H9 (cell line): ENCODE measurements at regions not wholly inside any gene's neighbourhood (a gene's known extent, or its start where the extent isn't known, plus 50 kb on each side); places are given as distances from the start of the nearest gene placed in this dataset.

Experiments used
- DNase-seq: peaks from one replicate; pipeline ENCODE4 v3.0.0-alpha.2; 2017
- H2AFZ ChIP-seq: one replicate; pipeline ENCODE4 v1.6.1; 2013; ENCODE audit warnings: mild to moderate bottlenecking, low read length, control low read depth, moderate library complexity
- H2AK5ac ChIP-seq: 2 replicates; pipeline ENCODE4 v1.6.1; 2013; ENCODE audit warnings: low read length, control low read depth, mixed read lengths; ENCODE audit not compliant: insufficient read length
- H2BK120ac ChIP-seq: one replicate; pipeline ENCODE4 v1.6.1; 2013; ENCODE audit warnings: low read depth, mild to moderate bottlenecking, low read length, control low read depth, inconsistent platforms; ENCODE audit not compliant: poor library complexity, severe bottlenecking
- H2BK12ac ChIP-seq: 2 replicates; pipeline ENCODE4 v1.6.1; 2013; ENCODE audit warnings: low read length, control low read depth, mixed read lengths, low read depth; ENCODE audit not compliant: insufficient read length
- H2BK15ac ChIP-seq: 2 replicates; pipeline ENCODE4 v1.6.1; 2013; ENCODE audit warnings: low read depth, low read length, control low read depth
- H2BK20ac ChIP-seq: one replicate; pipeline ENCODE4 v1.6.1; 2013; ENCODE audit warnings: low read depth, mild to moderate bottlenecking, low read length, control low read depth, inconsistent platforms; ENCODE audit not compliant: poor library complexity, severe bottlenecking
- H2BK5ac ChIP-seq: 2 replicates; pipeline ENCODE4 v1.6.1; 2013; ENCODE audit warnings: low read length, control low read depth, mixed read lengths; ENCODE audit not compliant: insufficient read length
- H3K14ac ChIP-seq: 2 replicates; pipeline ENCODE4 v1.6.1; 2013; ENCODE audit warnings: low read length, control low read depth; ENCODE audit not compliant: insufficient read depth
- H3K18ac ChIP-seq: 2 replicates; pipeline ENCODE4 v1.6.1; 2013; ENCODE audit warnings: low read depth, mild to moderate bottlenecking, mixed read lengths, low read length, control low read depth; ENCODE audit not compliant: insufficient read length
- H3K23ac ChIP-seq: 2 replicates; pipeline ENCODE4 v1.6.1; 2013; ENCODE audit warnings: low read length, control low read depth, mixed read lengths, low read depth; ENCODE audit not compliant: insufficient read length
- H3K23me2 ChIP-seq: 2 replicates; pipeline ENCODE4 v1.6.1; 2013; ENCODE audit warnings: low read depth, mild to moderate bottlenecking, mixed read lengths, low read length, control low read depth; ENCODE audit not compliant: insufficient read length, poor library complexity, severe bottlenecking
- H3K27ac ChIP-seq: 2 replicates; pipeline ENCODE4 v1.5.1; 2013; ENCODE audit warnings: low read length, control low read depth, mixed read lengths, low read depth; ENCODE audit not compliant: insufficient read length
- H3K27me3 ChIP-seq: 2 replicates; pipeline ENCODE4 v1.6.1; 2013; ENCODE audit warnings: low read length, control low read depth, inconsistent platforms; ENCODE audit not compliant: insufficient read depth
- H3K4ac ChIP-seq: 2 replicates; pipeline ENCODE4 v1.6.1; 2013; ENCODE audit warnings: low read depth, mild to moderate bottlenecking, control low read depth, inconsistent platforms, low read length, moderate library complexity
- H3K4me1 ChIP-seq: 2 replicates; pipeline ENCODE4 v1.6.1; 2013; ENCODE audit warnings: low read length, control low read depth, inconsistent platforms; ENCODE audit not compliant: insufficient read depth
- H3K4me2 ChIP-seq: 2 replicates; pipeline ENCODE4 v1.6.1; 2013; ENCODE audit warnings: low read length, control low read depth, mixed read lengths; ENCODE audit not compliant: insufficient read length, insufficient read depth
- H3K56ac ChIP-seq: 2 replicates; pipeline ENCODE4 v1.6.1; 2013; ENCODE audit warnings: low read depth, mild to moderate bottlenecking, mixed read lengths, low read length, control low read depth; ENCODE audit not compliant: insufficient read length
- H3K79me1 ChIP-seq: 2 replicates; pipeline ENCODE4 v1.6.1; 2013; ENCODE audit warnings: low read depth, mild to moderate bottlenecking, moderate library complexity, low read length, control low read depth, inconsistent platforms; ENCODE audit not compliant: insufficient read depth, poor library complexity, severe bottlenecking
- H3K79me2 ChIP-seq: 2 replicates; pipeline ENCODE4 v1.6.1; 2013; ENCODE audit warnings: low read length, control low read depth, inconsistent platforms; ENCODE audit not compliant: insufficient read depth
- H3K9ac ChIP-seq: 2 replicates; pipeline ENCODE4 v1.6.1; 2013; ENCODE audit warnings: low read length, control low read depth, mixed read lengths; ENCODE audit not compliant: insufficient read length; ENCODE audit errors: extremely low read depth
- H3K9me3 ChIP-seq: one replicate; pipeline ENCODE4 v1.6.1; 2013; ENCODE audit warnings: low read depth, low read length, inconsistent platforms; ENCODE audit not compliant: control insufficient read depth
- H3T11ph ChIP-seq: one replicate; pipeline ENCODE4 v1.6.1; 2013; ENCODE audit warnings: mild to moderate bottlenecking, low read length, control low read depth, inconsistent platforms
- H4K20me1 ChIP-seq: one replicate; pipeline ENCODE4 v1.6.1; 2013; ENCODE audit not compliant: control insufficient read depth, insufficient read length, insufficient read depth
- H4K5ac ChIP-seq: 2 replicates; pipeline ENCODE4 v1.6.1; 2013; ENCODE audit warnings: low read depth, mild to moderate bottlenecking, mixed read lengths, low read length, control low read depth; ENCODE audit not compliant: insufficient read length
- H4K8ac ChIP-seq: replicated peaks from 2 replicates; pipeline ENCODE4 v1.6.1; 2013; ENCODE audit warnings: low read length, control low read depth, mixed read lengths, low read depth; ENCODE audit not compliant: insufficient read length
- H4K91ac ChIP-seq: 2 replicates; pipeline ENCODE4 v1.6.1; 2013; ENCODE audit warnings: low read depth, mild to moderate bottlenecking, moderate library complexity, mixed read lengths, low read length, control low read depth; ENCODE audit not compliant: insufficient read length
- H3K27ac Mint-ChIP-seq, 3 experiments: 2 replicates in 2 of 3; 3 replicates in 1 of 3; pipeline ENCODE4 v1.8.0; 2020 to 2021; ENCODE audit warnings: mixed read lengths in 3 of 3, mild to moderate bottlenecking in 1 of 3, moderate library complexity in 1 of 3
- H3K27me3 Mint-ChIP-seq: 2 replicates; pipeline ENCODE4 v1.8.0; 2021; ENCODE audit warnings: low read depth, mild to moderate bottlenecking, moderate library complexity, mixed read lengths
- H3K36me3 Mint-ChIP-seq, 3 experiments: 2 replicates in 2 of 3; 3 replicates in 1 of 3; pipeline ENCODE4 v1.8.0; 2020 to 2021; ENCODE audit warnings: low read depth in 3 of 3, mixed read lengths in 3 of 3; ENCODE audit not compliant: insufficient read depth in 1 of 3
- H3K4me1 Mint-ChIP-seq, 2 experiments: 2 replicates each; pipeline ENCODE4 v1.8.0; 2020; ENCODE audit warnings: mixed read lengths in 2 of 2
- H3K4me3 Mint-ChIP-seq, 2 experiments: 2 replicates in 1 of 2; 3 replicates in 1 of 2; pipeline ENCODE4 v1.8.0; 2020 to 2021; ENCODE audit warnings: mild to moderate bottlenecking in 2 of 2, mixed read lengths in 2 of 2, moderate library complexity in 1 of 2
- H3K9me3 Mint-ChIP-seq, 2 experiments: 2 replicates in 1 of 2; 3 replicates in 1 of 2; pipeline ENCODE4 v1.8.0; 2020; ENCODE audit warnings: mild to moderate bottlenecking in 2 of 2, mixed read lengths in 2 of 2, moderate library complexity in 1 of 2
- WGBS: extraction: QIAGEN DNeasy Blood & Tissue Kit; methylation state at CpG from one replicate; pipeline ENCODE4 v1.1.7; 2013; ENCODE audit warnings: missing lambda C conversion rate, low lambda C conversion rate, mixed read lengths; ENCODE audit not compliant: insufficient read length; ENCODE audit errors: extremely low coverage; 5-methylcytosine and 5-hydroxymethylcytosine counted together
- TF ChIP-seq, protein P1 (sequence below): fragments of 200-600 bp; sonication (generic); conservative IDR thresholded peaks from 3 replicates; pipeline ENCODE4 v1.8.0; 2021; ENCODE audit warnings: antibody characterized with exemption, mild to moderate bottlenecking

DNA sequence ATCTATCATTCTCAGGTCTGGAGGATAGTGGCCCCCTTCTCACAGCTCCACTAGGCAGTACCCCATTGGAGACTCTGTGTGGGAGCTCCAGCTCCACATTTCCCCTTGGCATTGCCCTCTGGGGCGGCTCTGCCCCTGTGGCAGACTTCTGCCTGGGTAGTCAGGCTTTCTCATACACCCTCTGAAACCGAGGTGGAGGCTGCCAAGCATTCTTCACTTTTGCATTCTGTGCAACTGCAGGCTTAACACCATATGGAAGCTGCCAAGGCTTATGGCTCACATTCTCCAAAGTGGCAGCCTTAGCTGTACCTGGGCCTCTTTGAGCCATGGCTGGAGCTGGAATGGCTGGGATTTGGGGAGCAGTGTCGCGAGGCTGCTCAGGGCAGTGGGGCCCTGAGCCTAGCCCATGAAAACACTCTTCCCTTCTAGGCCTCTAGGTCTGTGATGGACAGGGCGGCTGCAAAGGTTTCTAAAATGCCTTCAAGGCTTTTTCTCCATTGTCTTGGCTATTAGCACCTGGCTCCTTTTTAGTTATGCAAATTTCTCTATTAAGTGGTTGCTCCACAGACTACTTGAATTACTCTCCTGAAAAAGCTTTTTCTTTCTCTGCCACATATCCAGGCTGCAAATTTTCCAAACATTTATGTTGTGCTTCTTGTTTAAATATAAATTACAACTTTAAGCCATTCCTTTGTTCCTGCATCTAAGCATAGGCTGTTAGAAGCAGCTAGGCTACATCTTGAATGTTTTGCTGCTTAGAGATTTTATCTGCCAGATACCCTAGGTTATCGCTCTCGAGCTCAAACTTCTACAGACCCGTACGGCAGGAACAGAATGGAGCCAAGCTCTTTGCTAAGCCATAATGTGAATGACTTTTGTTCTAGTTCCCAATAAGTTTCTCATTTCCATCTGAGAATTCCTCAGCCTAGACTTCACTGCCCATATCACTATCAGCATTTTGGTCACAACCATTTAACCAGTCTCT, 206.5 kb downstream of the CPS1 start:
- H3K79me2 ChIP-seq, result no peaks in the 10 kb centered on the region
- H2BK12ac ChIP-seq, result no peak overlapping the region
- no peak overlapping the region for H4K91ac ChIP-seq
- no peaks in the 10 kb centered on the region for H3K79me1 ChIP-seq
- H2BK120ac ChIP-seq, result no peak overlapping the region
- H2BK5ac ChIP-seq, result no peak overlapping the region
- no peaks in the 10 kb centered on the region for H4K20me1 ChIP-seq
- H3K18ac ChIP-seq, result no peak overlapping the region
- TF ChIP-seq, protein P1, sequence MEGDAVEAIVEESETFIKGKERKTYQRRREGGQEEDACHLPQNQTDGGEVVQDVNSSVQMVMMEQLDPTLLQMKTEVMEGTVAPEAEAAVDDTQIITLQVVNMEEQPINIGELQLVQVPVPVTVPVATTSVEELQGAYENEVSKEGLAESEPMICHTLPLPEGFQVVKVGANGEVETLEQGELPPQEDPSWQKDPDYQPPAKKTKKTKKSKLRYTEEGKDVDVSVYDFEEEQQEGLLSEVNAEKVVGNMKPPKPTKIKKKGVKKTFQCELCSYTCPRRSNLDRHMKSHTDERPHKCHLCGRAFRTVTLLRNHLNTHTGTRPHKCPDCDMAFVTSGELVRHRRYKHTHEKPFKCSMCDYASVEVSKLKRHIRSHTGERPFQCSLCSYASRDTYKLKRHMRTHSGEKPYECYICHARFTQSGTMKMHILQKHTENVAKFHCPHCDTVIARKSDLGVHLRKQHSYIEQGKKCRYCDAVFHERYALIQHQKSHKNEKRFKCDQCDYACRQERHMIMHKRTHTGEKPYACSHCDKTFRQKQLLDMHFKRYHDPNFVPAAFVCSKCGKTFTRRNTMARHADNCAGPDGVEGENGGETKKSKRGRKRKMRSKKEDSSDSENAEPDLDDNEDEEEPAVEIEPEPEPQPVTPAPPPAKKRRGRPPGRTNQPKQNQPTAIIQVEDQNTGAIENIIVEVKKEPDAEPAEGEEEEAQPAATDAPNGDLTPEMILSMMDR, result no peak
- no peak overlapping the region for H3T11ph ChIP-seq
- H3K4me2 ChIP-seq, result peak overlapping the region; percentile 68
- Mint-ChIP-seq H3K9me3 (peaks cover 3 to 10% of the 10 kb centered on the region in 2 experiments; a peak in 4 of 5 replicates), H3K36me3 (peaks cover 2 to 28% (median 6%) of the 10 kb centered on the region in 3 experiments; a peak in 4 of 7 replicates), H3K4me3 (no peak overlapping the region), H3K27me3 (peaks cover 4% of the 10 kb centered on the region), H3K27ac (peak overlapping the region; percentile 32 to 85 (median 44); a peak in 5 of 7 replicates), H3K4me1 (peaks cover 29 to 37% of the 10 kb centered on the region in 2 experiments)
- H3K27me3 ChIP-seq, result no peaks in the 10 kb centered on the region
- no peak overlapping the region for H4K5ac ChIP-seq
- H3K4ac ChIP-seq, result no peak overlapping the region
- no peak overlapping the region for H3K9ac ChIP-seq
- H2AFZ ChIP-seq, result no peak overlapping the region
- H3K14ac ChIP-seq, result no peak overlapping the region
- no peak overlapping the region for H3K56ac ChIP-seq
- no CpG with 5 or more reads among the region's 9 CpGs for WGBS
- no peak overlapping the region for H2AK5ac ChIP-seq
- DNase-seq, result peak; percentile 68
- H3K9me3 ChIP-seq, result no peaks in the 10 kb centered on the region
- no peak overlapping the region for H2BK20ac ChIP-seq
- peaks cover 5% of the 10 kb centered on the region; the same call in 1 of the 2 replicates for H3K4me1 ChIP-seq
- no peak overlapping the region for H3K27ac ChIP-seq
- H4K8ac ChIP-seq, result no peak overlapping the region
- no peak overlapping the region for H2BK15ac ChIP-seq
- H3K23ac ChIP-seq, result no peak overlapping the region
- H3K23me2 ChIP-seq, result no peaks in the 10 kb centered on the region
